B cell (primary cell): ENCODE measurements at regions not wholly inside any gene's neighbourhood (a gene's known extent, or its start where the extent isn't known, plus 50 kb on each side); places are given as distances from the start of the nearest gene placed in this dataset.

ENCODE experiments used
- CTCF ChIP-seq: fragments of 200-600 bp; IDR thresholded peaks from one replicate; pipeline ENCODE4 v1.8.0; 2022; ENCODE audit warnings: antibody characterized with exemption, mild to moderate bottlenecking
- EZH2 ChIP-seq: IDR thresholded peaks from 2 replicates; pipeline ENCODE4 v1.6.1; 2012; ENCODE audit warnings: borderline replicate concordance, low read depth, mild to moderate bottlenecking, moderate library complexity, low read length; ENCODE audit not compliant: insufficient read depth, poor library complexity, severe bottlenecking

- TF ChIP-seq EZH2 (no peak), CTCF (no peak)
These were observed 140.7 kb upstream of the NSMCE3 start for GRCh38 chr15:29410338-29410737.
